SK-N-SH (cell line): ENCODE measurements at regions not wholly inside any gene's neighbourhood (a gene's known extent, or its start where the extent isn't known, plus 50 kb on each side); places are given as distances from the start of the nearest gene placed in this dataset.

Source experiments
- CHD2 ChIP-seq: fragments of 150-350 bp; IDR thresholded peaks from 2 replicates; pipeline ENCODE4 v1.6.1; 2018; ENCODE audit warnings: low read length; ENCODE audit not compliant: partially characterized antibody
- EP300 ChIP-seq, 2 experiments: IDR thresholded peaks; 2 replicates each; pipeline versions ENCODE4 v1.4.0 to v1.6.1; 2012; ENCODE audit warnings: borderline replicate concordance in 1 of 2, low read depth in 1 of 2, low read length in 1 of 2
- EZH2phosphoT487 ChIP-seq: fragments of 200-600 bp; sonication (generic); IDR thresholded peaks from 2 replicates; pipeline ENCODE4 v1.6.1; 2017; ENCODE audit warnings: low read depth, mixed run types, mild to moderate bottlenecking, antibody characterized with exemption, moderate library complexity, borderline replicate concordance
- FOXJ3 ChIP-seq: sonication (generic); formaldehyde crosslinking; IDR thresholded peaks from 2 replicates; pipeline ENCODE4 v1.5.1; 2020; ENCODE audit warnings: mild to moderate bottlenecking, missing genetic modification reagents
- POLR2AphosphoS5 ChIP-seq: IDR thresholded peaks from 2 replicates; pipeline ENCODE4 v1.6.1; 2012; ENCODE audit warnings: low read depth, low read length
- RCOR1 ChIP-seq: fragments of 150-350 bp; IDR thresholded peaks from 2 replicates; pipeline ENCODE4 v1.6.1; 2017; ENCODE audit warnings: antibody characterized with exemption, low read length
- REST ChIP-seq: IDR thresholded peaks from 2 replicates; pipeline ENCODE4 v1.6.1; 2012; ENCODE audit warnings: mild to moderate bottlenecking, low read depth, low read length, moderate library complexity
- YY1 ChIP-seq: IDR thresholded peaks from 2 replicates; pipeline ENCODE4 v1.4.0; 2012; ENCODE audit warnings: low read depth, mild to moderate bottlenecking
- TF ChIP-seq, protein P1 (sequence below): fragments of 200-600 bp; sonication (generic); IDR thresholded peaks from 2 replicates; pipeline ENCODE4 v1.6.1; 2017; ENCODE audit warnings: antibody characterized with exemption, mild to moderate bottlenecking, moderate library complexity
- TF ChIP-seq, protein P2 (sequence below): IDR thresholded peaks from 2 replicates; pipeline ENCODE4 v1.4.0; 2012; ENCODE audit warnings: low read depth, borderline replicate concordance
- TF ChIP-seq, protein P3 (sequence below): IDR thresholded peaks from 2 replicates; pipeline ENCODE4 v1.4.0; 2012; ENCODE audit warnings: low read depth

- TF ChIP-seq, protein P1, sequence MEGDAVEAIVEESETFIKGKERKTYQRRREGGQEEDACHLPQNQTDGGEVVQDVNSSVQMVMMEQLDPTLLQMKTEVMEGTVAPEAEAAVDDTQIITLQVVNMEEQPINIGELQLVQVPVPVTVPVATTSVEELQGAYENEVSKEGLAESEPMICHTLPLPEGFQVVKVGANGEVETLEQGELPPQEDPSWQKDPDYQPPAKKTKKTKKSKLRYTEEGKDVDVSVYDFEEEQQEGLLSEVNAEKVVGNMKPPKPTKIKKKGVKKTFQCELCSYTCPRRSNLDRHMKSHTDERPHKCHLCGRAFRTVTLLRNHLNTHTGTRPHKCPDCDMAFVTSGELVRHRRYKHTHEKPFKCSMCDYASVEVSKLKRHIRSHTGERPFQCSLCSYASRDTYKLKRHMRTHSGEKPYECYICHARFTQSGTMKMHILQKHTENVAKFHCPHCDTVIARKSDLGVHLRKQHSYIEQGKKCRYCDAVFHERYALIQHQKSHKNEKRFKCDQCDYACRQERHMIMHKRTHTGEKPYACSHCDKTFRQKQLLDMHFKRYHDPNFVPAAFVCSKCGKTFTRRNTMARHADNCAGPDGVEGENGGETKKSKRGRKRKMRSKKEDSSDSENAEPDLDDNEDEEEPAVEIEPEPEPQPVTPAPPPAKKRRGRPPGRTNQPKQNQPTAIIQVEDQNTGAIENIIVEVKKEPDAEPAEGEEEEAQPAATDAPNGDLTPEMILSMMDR: no peak
- TF ChIP-seq, protein P2, sequence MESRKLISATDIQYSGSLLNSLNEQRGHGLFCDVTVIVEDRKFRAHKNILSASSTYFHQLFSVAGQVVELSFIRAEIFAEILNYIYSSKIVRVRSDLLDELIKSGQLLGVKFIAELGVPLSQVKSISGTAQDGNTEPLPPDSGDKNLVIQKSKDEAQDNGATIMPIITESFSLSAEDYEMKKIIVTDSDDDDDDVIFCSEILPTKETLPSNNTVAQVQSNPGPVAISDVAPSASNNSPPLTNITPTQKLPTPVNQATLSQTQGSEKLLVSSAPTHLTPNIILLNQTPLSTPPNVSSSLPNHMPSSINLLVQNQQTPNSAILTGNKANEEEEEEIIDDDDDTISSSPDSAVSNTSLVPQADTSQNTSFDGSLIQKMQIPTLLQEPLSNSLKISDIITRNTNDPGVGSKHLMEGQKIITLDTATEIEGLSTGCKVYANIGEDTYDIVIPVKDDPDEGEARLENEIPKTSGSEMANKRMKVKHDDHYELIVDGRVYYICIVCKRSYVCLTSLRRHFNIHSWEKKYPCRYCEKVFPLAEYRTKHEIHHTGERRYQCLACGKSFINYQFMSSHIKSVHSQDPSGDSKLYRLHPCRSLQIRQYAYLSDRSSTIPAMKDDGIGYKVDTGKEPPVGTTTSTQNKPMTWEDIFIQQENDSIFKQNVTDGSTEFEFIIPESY: no peak
- TF ChIP-seq POLR2AphosphoS5 (no peak), REST (no peak), CHD2 (no peak), YY1 (no peak), EP300 (IDR thresholded peaks at IDR 0.05; ENCODE audit: borderline replicate concordance in 1 of 2, low read depth in 1 of 2, low read length in 1 of 2) (no peak), FOXJ3 (CRISPR knock-in tag) (no peak), RCOR1 (no peak), EZH2phosphoT487 (no peak)
- TF ChIP-seq, protein P3, sequence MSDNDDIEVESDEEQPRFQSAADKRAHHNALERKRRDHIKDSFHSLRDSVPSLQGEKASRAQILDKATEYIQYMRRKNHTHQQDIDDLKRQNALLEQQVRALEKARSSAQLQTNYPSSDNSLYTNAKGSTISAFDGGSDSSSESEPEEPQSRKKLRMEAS: no peak
Measured at GRCh38 chr4:30968926-30969325, 248.8 kb downstream of the PCDH7 start.
